ENCODE measurements at regions not wholly inside any gene's neighbourhood (a gene's known extent, or its start where the extent isn't known, plus 50 kb on each side); places are given as distances from the start of the nearest gene placed in this dataset.

DNA sequence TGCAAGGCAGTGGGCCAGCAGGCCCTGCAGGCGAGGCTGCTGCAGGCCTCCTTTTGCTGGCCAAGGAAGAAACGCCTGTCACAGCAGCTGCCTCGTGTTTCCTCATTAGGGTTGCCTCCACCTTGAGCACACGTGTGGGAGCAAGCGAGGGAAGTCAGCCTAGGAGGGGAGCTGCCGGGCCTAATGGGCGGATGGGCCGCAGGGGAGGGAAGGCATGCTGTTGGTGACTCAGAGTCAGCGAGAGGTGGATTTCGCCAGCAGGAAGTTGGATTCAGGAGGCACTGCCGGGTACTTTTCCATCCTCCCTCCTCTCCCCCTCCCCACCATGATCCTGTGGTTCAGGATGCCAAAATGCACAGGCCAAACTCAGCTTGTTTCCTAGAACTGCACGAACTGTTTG lies 498.7 kb downstream of the METTL15 start:
- intact Hi-C loops (cut with micrococcal nuclease), result no loop called here
- Histone ChIP-seq H3K79me2 (ENCODE audit: control insufficient read depth, insufficient read depth, low read length) (no peaks in the 10 kb centered on the region), H3K27ac (ENCODE audit: insufficient read depth, low read depth, low read length) (no peak overlapping the region), H3K9me1 (replicated peaks; ENCODE audit: control insufficient read depth, extremely low read depth, insufficient read depth, low read length) (no peaks in the 10 kb centered on the region), H3K9ac (replicated peaks; ENCODE audit: extremely low read depth, insufficient read depth, low read length) (no peak overlapping the region), H3K9me3 (replicated peaks; ENCODE audit: control insufficient read depth, insufficient read depth, low read length) (no peaks in the 10 kb centered on the region), H3K4me2 (ENCODE audit: insufficient read depth, low read length) (no peak overlapping the region), H3K36me3 (ENCODE audit: control insufficient read depth in 2 of 2, extremely low read depth in 1 of 2, insufficient read depth in 2 of 2, low read length in 2 of 2) (no peaks in the 10 kb centered on the region), H2AFZ (ENCODE audit: low read depth, low read length) (no peak overlapping the region), H4K20me1 (replicated peaks; ENCODE audit: control insufficient read depth, extremely low read depth, insufficient read depth, low read length) (no peaks in the 10 kb centered on the region), H3K27me3 (ENCODE audit: control insufficient read depth in 2 of 2, insufficient read depth in 2 of 2, low read length in 2 of 2) (no peaks in the 10 kb centered on the region), H3K4me1 (ENCODE audit: control insufficient read depth, extremely low read depth, insufficient read depth, low read length) (no peaks in the 10 kb centered on the region), H3K4me3 (replicated peaks in 1 of 3; ENCODE audit: insufficient read depth in 1 of 3, low read depth in 1 of 3, low read length in 3 of 3) (no peak overlapping the region)
- no peak for DNase-seq (ENCODE audit: low read depth, low spot score)
- CTCF ChIA-PET, result interaction anchor here (1.0 to 1.4 kb wide), 3 partner anchors 13 to 56 kb away, joined by 3 to 7 read pairs (median 4); no protein-coding TSS in a partner anchor
- no peak for FAIRE-seq
- POLR2A ChIA-PET, result no interaction called here
- dilution Hi-C loops (cut with MboI; ENCODE audit: extremely low pct_ligation_motif_present, low sequenced_read_pairs), result no loop called here
- no peak for TF ChIP-seq POLR2A (IDR thresholded peaks at IDR 0.05; ENCODE audit: low read depth, low read length)
- no peak for TF ChIP-seq POLR2AphosphoS5 (IDR thresholded peaks at IDR 0.05; ENCODE audit: insufficient read depth, low read depth, low read length)
- TF ChIP-seq JUN (IDR thresholded peaks at IDR 0.05; ENCODE audit: borderline replicate concordance, insufficient read depth, insufficient read length, low read depth), result no peak
- TF ChIP-seq GATA2 (IDR thresholded peaks at IDR 0.05; ENCODE audit: insufficient read depth, insufficient read length, low read depth, low read length), result no peak
- TF ChIP-seq MYC (IDR thresholded peaks at IDR 0.05; ENCODE audit: low read depth, low read length), result no peak
- TF ChIP-seq EZH2 (IDR thresholded peaks at IDR 0.05; ENCODE audit: borderline replicate concordance, low read depth, low read length, severe bottlenecking), result no peak
- TF ChIP-seq FOS (IDR thresholded peaks at IDR 0.05; ENCODE audit: borderline replicate concordance, insufficient read depth, low read length), result no peak
- TF ChIP-seq, protein P1, sequence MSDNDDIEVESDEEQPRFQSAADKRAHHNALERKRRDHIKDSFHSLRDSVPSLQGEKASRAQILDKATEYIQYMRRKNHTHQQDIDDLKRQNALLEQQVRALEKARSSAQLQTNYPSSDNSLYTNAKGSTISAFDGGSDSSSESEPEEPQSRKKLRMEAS (IDR thresholded peaks at IDR 0.05; ENCODE audit: insufficient read depth, insufficient read length), result no peak
- TF ChIP-seq, protein P2, sequence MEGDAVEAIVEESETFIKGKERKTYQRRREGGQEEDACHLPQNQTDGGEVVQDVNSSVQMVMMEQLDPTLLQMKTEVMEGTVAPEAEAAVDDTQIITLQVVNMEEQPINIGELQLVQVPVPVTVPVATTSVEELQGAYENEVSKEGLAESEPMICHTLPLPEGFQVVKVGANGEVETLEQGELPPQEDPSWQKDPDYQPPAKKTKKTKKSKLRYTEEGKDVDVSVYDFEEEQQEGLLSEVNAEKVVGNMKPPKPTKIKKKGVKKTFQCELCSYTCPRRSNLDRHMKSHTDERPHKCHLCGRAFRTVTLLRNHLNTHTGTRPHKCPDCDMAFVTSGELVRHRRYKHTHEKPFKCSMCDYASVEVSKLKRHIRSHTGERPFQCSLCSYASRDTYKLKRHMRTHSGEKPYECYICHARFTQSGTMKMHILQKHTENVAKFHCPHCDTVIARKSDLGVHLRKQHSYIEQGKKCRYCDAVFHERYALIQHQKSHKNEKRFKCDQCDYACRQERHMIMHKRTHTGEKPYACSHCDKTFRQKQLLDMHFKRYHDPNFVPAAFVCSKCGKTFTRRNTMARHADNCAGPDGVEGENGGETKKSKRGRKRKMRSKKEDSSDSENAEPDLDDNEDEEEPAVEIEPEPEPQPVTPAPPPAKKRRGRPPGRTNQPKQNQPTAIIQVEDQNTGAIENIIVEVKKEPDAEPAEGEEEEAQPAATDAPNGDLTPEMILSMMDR (IDR thresholded peaks at IDR 0.05; ENCODE audit: extremely low read depth in 1 of 2, insufficient read depth in 1 of 2, low read depth in 1 of 2, low read length in 2 of 2), result no peak
- no TSS peak for BruUV-seq (replicated peaks)
